DOHH2 (cell line): ENCODE measurements at regions not wholly inside any gene's neighbourhood (a gene's known extent, or its start where the extent isn't known, plus 50 kb on each side); places are given as distances from the start of the nearest gene placed in this dataset.

Source experiments
- CTCF ChIP-seq: fragments of 200-600 bp; sonication (generic); IDR thresholded peaks from one replicate; pipeline ENCODE4 v1.5.1; 2014; ENCODE audit warnings: antibody characterized with exemption, mild to moderate bottlenecking, low read depth, low read length; ENCODE audit not compliant: poor library complexity, severe bottlenecking
- EZH2phosphoT487 ChIP-seq: fragments of 200-600 bp; sonication (generic); IDR thresholded peaks from 2 replicates; pipeline ENCODE4 v1.6.1; 2017; ENCODE audit warnings: borderline replicate concordance, mild to moderate bottlenecking, antibody characterized with exemption, low read length, moderate library complexity, mixed read lengths

GRCh38 chr7:21077602-21078001, 290.9 kb upstream of the SP8 start:
- TF ChIP-seq CTCF = no peak
- TF ChIP-seq EZH2phosphoT487 = no peak
